Spleen (tissue), 7 donors: ENCODE measurements at regions not wholly inside any gene's neighbourhood (a gene's known extent, or its start where the extent isn't known, plus 50 kb on each side); places are given as distances from the start of the nearest gene placed in this dataset.

Experiments used
- POLR2A ChIP-seq, 3 donors: fragments of 450-650 bp; IDR thresholded peaks; one replicate each; pipeline ENCODE4 v1.5.1; 2017; ENCODE audit warnings: antibody characterized with exemption in 3 of 3, mild to moderate bottlenecking in 1 of 3
- TF ChIP-seq, protein P1 (sequence below), 11 experiments: fragments of 200-600 bp in 7 of 11; fragments of 450-650 bp in 4 of 11; sonication (generic) in 4 of 11; IDR thresholded peaks in 8 of 11; conservative IDR thresholded peaks in 3 of 11; 1 replicate in 7 of 11; 2 replicates in 4 of 11; pipeline versions ENCODE4 v1.4.0 to v1.8.0; 2016 to 2021; ENCODE audit warnings: antibody characterized with exemption in 11 of 11, inconsistent platforms in 4 of 11, mild to moderate bottlenecking in 1 of 11
- donor health status: DM: no; HTN: no; CAD: no; lungs with moderate emphysema.
- donor health status: DM: no; HTN: no; CAD: no.
- donor health status: DM: no; HTN: no; CAD: no.

DNA sequence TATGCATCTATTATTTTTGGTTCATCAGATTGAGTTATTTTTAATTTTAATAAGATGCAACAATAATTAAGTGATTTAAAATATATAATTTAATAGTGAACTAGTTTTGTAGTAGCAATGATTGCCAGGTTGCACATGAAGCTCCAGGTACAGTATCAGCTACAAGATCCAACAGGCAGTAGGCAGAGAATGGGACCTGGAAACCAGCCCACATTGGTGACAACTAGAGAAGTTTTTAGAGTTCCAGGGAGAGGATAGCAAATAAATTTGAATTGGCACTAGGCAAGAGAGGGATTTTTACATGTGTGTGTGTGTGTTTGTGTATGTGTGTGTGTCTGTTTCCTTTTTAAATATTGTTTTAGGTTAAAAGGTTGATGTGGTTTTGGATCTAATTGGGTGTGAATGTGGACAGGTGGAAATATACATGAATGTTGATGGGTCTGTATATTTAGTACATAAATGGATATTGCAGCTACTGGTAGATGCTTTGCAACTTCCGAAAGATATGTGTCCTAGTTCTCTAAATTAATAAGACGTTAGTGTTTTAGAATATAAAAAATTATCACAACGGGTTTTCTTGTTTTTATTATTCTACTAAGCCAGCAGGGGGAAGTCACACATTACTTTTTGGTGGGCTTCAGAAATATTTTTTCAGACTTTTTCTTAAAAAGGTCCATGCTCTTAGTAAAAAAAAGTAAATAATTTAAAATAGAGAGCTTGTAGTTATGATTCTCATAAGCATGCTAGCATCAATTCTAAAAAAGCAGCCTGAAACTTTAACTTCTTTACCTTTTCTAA, 110.1 kb upstream of the GBE1 start:
- TF ChIP-seq, protein P1, sequence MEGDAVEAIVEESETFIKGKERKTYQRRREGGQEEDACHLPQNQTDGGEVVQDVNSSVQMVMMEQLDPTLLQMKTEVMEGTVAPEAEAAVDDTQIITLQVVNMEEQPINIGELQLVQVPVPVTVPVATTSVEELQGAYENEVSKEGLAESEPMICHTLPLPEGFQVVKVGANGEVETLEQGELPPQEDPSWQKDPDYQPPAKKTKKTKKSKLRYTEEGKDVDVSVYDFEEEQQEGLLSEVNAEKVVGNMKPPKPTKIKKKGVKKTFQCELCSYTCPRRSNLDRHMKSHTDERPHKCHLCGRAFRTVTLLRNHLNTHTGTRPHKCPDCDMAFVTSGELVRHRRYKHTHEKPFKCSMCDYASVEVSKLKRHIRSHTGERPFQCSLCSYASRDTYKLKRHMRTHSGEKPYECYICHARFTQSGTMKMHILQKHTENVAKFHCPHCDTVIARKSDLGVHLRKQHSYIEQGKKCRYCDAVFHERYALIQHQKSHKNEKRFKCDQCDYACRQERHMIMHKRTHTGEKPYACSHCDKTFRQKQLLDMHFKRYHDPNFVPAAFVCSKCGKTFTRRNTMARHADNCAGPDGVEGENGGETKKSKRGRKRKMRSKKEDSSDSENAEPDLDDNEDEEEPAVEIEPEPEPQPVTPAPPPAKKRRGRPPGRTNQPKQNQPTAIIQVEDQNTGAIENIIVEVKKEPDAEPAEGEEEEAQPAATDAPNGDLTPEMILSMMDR (IDR thresholded peaks at IDR 0.05 in 8 of 11, conservative IDR thresholded peaks at IDR 0.05 in 3 of 11), result no peak
- TF ChIP-seq POLR2A (IDR thresholded peaks at IDR 0.05), result no peak
